GM19351 (cell line): ENCODE measurements at regions not wholly inside any gene's neighbourhood (a gene's known extent, or its start where the extent isn't known, plus 50 kb on each side); places are given as distances from the start of the nearest gene placed in this dataset.

Experiments
- ATAC-seq: cut with Tn5 transposase; IDR thresholded peaks from one replicate; pipeline ENCODE4 v1.9.1; 2021; ENCODE audit warnings: mild to moderate bottlenecking, moderate library complexity; ENCODE audit not compliant: unreplicated experiment

DNA sequence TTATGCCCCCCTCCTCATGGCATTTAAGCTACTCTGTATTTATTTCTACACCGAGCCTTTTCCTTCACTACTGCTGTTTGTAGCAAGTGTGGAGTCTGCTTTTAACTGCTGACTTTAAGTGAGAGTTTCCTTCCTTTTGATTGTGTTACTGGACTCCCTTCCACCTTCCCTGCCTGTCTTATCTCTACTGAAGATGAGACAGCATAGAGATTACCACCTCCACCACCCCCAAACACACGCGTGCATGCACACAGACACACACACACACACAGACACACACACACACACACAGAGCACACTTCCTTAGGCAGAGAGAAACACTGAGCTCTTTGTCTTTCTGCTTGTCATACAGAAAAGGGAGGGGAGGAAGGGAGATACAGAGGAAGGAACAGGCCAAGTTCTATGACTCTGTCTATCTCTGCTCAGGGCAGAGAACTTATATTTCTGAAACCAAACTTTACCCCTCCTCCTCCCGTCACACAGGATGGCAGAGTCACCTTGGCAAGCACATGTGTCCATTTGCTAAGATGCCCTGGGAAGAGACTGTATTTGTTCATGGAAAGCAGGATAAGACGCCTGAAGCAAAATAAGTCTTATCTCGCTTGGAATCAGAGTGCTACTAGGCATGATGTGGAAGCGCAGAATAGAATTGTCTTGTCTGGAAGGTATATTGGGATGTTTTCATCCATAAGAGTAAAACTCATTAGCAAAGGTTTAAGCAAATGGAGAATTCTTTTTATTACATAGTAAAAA, 81.8 kb upstream of the CAV2 start:
- no peak for ATAC-seq

DNA sequence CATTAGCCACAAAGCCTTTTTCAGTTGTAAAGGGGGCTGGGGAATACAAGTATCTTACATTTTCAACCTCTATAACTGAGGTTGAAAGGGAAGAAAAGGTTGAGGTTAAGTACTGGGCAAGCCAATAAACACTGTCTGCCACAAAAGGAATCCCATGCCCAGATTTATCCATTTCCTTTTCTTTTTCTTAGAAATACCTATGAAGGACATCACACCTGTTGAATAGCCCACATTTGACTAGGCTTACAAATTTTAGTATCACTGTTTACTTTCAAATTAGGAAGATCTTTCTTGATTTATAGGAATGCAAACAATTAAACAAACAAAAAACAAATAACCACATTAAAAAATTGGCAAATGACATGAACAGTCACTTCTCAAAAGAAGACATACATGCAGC, 81.0 kb upstream of the CAV2 start:
- ATAC-seq: no peak

- no peak for ATAC-seq
Measured at GRCh38 chr7:116420003-116420402, 79.5 kb upstream of the CAV2 start.

- no peak for ATAC-seq
Measured at GRCh38 chr7:116421298-116421697, 78.2 kb upstream of the CAV2 start.

DNA sequence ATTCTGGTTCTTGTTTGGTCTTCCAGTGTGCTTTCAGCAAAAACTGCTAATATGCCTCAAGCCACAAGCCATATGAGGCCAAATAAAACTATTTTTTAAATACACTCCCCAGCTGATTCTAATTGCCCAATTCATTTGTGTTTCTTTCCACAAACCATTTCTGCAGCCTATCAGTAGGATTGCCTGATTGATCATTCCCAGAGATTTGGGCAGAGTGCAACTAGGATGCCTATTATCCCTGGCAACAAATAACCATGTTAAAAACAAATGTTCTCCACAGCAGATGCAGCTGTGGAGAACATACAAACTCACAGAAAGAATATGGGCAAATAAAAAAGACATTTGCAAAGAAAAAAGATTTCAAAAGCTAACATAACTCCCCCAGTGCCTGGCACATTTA, 76.9 kb upstream of the CAV2 start:
- ATAC-seq: no peak

DNA sequence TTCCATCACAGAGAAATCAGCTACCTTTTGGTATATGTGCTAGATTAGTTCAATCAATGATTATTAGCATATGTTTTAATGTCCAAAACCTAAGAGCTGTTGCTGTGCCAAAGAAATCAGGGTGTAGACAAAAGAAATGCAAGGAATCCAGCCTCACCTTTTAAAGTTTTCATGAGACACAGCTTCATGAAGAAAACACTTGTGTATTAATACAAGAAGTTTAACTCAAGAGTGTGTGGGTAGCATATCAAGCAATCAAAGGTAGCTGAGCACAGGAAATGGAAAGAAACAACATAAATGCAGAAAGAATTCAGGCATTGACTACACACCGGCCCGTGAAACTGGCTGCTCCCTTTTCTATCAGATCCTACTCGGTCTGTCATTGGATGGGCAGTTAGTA, 76.0 kb upstream of the CAV2 start:
- no peak for ATAC-seq

DNA sequence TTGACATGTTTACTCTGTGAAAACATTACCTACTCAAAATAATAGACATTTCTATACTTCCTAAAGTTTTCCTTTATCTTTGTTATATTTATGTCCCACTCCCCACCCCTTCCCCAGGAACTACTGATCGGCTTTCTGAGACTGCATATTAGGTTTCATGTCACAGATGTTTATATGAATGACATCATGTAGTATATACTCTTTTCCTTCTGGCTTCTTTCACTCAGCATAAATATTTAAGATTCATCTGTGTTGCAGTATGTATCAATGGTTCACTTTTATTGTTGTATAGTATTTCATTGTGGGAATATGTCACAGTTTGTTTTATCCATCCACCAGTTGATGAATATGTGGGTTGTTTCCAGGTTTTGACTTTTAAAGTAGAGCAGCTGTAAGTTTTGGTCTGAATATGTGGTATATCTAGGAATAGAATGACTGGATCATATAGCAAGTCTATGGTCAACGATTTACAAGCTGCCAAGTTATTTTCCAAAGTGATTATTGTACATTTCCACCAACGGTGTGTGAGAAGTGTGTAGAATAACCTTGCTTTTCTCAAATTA, 73.8 kb upstream of the CAV2 start:
- no peak for ATAC-seq

- no peak for ATAC-seq
Measured at GRCh38 chr7:116426428-116427156, 72.9 kb upstream of the CAV2 start.

- no peak for ATAC-seq
Measured at GRCh38 chr7:116429986-116430619, 69.4 kb upstream of the CAV2 start.

GRCh38 chr7:116431787-116432526, 67.6 kb upstream of the CAV2 start:
- ATAC-seq: no peak

GRCh38 chr7:116432527-116432916, 67.0 kb upstream of the CAV2 start:
- ATAC-seq: no peak

DNA sequence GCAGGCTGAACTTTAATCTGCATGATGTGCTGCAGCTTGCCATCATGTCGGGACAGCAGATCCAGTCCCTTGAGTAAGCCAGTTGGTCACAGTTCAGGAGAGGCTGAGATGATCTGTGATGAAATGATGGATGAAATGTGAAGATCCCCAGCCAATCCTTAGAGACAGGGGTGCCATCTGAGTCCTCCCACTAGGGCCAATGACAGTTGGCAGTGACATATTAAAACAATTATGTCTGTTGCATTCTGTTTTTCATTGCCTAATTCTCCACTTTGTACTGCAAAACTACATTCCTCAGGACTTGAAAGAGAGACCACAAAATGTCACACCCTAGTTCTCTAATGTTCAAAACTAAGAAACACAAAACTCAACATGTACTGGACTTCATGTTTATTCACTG, 66.3 kb upstream of the CAV2 start:
- ATAC-seq: no peak

GRCh38 chr7:116434820-116435341, 64.7 kb upstream of the CAV2 start:
- no peak for ATAC-seq

- ATAC-seq: no peak
Measured at GRCh38 chr7:116436305-116436826, 63.2 kb upstream of the CAV2 start.

DNA sequence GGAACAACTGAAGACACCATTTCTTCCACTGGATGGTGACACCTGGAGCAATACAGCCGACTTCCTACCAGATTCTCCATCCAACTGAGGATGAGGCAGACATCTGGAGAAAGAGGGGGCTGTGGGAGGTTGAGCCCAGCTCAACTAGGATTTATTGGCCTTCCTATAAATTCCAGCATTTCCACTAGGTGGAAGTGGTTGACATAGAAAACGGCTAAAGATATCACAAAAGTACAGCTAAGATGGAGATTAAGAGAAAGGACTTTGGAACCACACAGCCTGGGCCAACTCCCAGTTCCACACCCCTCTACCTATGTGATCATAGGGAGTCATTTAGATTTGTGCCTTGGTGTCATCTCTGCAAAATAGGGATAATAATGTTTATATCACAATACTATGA, 61.3 kb upstream of the CAV2 start:
- no peak for ATAC-seq

- ATAC-seq: no peak
Measured at GRCh38 chr7:116439005-116439404, 60.5 kb upstream of the CAV2 start.

DNA sequence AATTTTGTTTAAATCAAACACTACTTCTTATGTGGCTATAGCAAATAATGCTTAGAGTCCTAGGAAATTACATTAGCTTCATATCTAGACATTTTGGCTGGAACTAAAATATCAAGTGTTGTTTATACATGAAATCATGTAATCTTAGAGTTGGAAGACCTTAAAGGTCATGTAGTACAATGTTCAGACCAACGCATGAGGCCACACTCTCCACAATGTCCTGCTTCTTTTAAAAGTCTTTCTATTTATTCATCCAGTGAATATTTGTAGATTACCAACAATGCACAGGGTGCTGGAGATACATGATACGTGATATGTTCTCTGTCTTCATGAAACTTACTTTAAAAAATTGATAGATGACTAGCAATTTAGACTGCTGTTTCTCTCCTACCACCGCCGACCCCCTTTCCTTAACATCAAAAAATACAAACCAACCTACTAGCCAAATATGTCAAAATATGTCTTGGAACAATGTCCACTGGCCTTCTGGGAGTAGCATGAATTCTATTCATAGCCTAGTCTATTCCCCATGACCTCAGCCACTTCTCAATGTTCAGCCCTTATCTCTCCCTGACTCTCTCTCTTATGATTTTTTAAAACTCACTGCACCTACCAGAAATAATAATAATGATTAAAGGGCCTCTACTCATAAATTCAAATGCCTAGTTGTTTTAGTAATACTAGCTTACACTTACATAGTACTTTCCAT, 59.5 kb upstream of the CAV2 start:
- ATAC-seq: no peak

GRCh38 chr7:116441534-116441933, 58.0 kb upstream of the CAV2 start:
- ATAC-seq: no peak

DNA sequence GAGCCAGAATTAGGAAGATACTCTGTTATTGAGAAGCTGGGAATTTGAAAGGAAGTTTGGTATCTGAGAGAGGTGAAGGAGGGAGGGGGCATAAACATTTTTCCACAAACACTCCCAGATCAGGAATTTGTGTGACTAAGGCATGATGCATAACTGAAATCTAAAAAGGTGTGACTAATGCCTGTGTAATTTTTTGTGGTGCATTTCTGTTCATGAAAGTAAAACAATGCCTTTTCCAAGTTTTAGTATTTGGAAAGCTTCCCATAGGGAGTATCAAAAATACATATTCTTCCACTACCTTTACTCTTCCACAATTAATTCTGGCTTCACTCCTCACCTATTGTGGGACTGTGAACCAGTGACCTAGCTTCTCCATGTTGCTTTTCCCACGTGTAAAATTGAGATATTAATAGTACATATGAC, 56.4 kb upstream of the CAV2 start:
- no peak for ATAC-seq

DNA sequence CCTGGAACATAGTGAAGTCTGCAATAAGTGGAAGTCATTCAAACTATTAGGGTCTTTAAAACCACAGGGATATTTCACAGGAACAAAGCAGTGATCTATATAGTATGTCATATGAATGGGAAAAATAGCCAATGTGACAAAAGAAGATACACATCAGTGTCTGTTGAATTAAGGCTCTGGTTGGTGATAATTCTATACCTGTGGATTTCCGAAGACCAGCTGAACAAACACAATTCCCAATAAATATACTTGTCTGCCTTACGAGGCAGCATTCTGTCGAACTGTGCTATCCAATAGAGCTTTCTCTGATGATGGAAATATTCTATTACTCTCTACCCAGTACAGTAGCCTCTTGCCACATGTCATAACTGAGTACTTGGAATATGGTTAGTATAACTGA, 55.9 kb upstream of the CAV2 start:
- no peak for ATAC-seq
